AG08396 (cell line): ENCODE measurements at regions not wholly inside any gene's neighbourhood (a gene's known extent, or its start where the extent isn't known, plus 50 kb on each side); places are given as distances from the start of the nearest gene placed in this dataset.
"Not testable (repeated sequence)": the region's sequence is repeated elsewhere in the genome, so short reads cannot be mapped to it uniquely, and the experiment has no call there.

Experiments used
- DNase-seq: peaks from one replicate; pipeline ENCODE4 v3.0.0; 2012; ENCODE audit warnings: low spot score, mixed read lengths

DNA sequence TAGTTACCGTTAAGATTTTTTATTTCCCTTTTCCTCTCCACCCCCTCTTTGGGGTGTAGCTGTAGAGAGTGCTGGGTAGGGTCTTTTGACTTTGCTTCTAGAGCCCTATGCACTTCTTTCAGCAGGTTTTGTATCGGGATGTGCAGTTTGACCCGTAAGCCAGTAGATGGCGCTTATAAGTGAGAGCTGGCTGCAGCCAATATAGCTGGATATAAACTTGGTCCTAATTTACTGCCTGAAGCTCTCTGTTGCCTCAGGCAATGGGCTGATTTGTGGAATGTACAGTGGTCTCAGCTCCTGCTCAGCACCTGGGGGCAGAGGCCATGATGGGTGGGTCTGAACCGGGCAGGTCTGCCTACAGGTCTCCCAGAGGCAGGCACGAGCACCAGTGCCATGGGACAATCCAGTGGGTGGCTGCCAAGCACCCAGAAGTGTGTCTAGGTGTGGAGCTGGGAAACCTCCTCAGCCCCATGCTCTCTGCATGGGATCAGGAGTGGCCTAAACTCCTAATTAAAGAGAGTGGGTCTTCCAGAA is 146.5 kb downstream of the SPANXN1 start:
- no peak for DNase-seq

DNA sequence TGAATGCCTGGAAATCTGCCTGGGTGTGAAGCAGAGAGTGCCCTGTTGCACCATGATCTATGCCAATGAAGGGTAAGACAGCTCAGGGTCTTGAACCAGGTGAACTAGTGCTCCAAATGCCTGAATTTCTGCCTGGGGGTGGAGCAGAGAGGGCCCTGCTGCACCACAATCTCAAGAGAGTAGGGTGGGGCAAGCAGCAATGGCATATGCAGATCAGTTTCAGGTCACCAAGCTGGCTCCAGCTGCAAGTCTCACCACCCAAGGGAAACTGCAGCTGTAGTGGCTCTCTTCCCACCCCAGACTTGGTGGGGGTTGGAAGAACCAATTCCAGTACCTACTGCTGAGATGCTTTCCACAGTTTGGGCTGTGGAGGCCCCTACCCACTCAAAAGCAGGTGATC is 147.0 kb downstream of the SPANXN1 start:
- DNase-seq = no peak

DNA sequence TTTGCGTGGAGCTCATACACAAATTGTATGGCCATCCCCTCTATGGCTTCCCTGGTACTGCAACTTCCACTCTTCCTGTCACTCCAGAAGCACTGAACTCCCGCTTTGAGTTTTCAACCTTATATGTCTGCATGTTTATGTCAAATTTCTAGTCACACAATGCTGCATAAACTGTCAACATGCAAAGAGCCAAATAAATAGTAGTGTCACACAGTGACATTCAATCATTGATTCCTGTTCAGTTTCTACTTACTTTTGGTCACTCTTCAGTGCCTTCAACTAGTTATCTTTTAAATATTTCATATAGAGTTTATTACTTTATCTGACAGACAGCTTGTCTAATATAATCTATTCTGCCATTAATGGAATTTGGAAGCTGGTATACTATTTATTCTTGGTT is 149.3 kb downstream of the SPANXN1 start:
- no peak for DNase-seq

DNA sequence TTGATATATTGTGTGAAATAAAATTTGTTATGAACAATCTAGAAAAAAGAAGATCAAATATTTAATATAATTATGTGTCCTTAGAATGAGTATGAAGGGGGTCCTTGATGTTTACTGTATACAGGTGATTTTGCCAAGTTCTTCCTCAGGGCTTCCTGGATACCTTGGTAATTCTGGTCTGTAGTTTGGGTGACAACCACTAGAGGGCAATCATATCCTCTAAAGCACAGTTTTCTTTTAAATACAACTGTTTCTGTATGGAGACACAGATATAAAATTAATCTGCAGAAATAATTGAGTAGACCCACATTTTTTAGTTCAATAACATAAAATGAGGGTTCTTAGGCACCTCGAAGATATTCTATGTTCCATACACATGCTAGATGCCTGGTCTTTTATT is 157.7 kb downstream of the SPANXN1 start:
- DNase-seq = peak; percentile 16

DNA sequence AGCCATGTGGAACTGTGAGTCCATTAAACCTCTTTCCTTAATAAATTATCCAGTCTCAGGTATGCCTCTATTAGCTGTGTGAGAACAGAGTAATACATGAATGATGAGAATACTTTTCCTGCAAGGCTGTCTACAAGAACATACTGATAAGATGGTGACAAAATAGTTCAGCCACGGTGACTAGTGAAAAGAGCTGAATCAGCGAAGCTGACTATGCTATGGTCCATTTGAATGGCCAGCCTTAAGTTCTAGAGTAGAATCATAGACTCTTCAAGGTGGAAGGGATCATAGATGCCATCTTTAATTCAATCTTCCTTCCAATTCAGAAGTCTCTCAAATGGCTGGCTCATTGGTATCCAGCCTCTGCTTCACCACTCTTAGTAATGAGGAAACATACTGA is 163.3 kb downstream of the SPANXN1 start:
- DNase-seq = no peak

DNA sequence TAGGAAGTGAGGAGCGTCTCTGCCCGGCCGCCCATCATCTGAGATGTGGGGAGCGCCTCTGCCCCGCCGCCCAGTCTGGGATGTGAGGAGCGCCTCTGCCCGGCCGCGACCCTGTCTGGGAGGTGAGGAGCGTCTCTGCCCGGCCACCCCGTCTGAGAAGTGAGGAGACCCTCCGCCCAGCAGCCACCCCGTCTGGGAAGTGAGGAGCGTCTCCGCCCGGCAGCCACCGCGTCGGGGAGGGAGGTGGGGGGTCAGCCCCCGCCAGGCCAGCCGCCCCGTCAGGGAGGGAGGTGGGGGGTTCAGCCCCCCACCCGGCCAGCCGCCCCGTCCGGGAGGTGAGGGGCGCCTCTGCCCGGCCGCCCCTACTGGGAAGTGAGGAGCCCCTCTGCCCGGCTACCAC is 188.9 kb downstream of the SPANXN1 start:
- not testable (repeated sequence) for DNase-seq

DNA sequence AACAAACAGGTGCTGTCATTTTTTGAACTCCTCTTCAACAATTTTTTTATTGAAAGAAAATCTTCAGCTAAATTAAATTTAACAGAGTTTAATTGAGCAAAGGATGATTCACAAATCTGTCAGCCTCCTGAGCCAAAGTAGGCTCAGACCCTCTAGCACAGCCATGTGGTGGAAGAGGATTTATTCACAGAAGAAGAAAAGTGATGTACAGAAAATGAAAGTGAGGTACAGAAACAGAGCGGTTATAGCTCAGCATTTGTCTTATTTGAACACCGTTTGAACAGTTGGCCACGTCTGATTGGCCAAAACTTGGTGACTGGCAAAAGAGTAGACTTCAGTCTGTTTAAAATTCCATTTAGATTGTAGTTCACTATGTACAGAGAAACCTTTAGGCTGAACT is 217.3 kb downstream of the SPANXN1 start:
- no peak for DNase-seq

DNA sequence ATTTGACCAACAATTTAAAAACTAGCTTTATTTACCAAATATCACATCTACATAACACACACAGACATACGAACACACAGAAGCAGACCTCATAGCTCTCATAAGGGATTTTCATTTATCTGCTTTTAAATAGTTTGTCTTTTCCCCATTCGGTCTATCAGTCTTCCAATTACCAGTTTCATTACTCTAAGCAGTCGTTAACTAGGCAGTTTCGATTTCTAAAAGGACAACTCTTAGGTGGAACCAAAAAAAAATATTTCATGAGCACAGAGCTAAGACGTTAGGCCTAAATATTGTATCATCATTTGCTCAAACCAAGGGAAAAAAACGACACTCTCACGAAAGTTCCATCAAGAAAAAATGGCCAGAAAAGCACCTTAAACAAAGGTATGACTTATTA is 228.4 kb downstream of the SPANXN1 start:
- no peak for DNase-seq

DNA sequence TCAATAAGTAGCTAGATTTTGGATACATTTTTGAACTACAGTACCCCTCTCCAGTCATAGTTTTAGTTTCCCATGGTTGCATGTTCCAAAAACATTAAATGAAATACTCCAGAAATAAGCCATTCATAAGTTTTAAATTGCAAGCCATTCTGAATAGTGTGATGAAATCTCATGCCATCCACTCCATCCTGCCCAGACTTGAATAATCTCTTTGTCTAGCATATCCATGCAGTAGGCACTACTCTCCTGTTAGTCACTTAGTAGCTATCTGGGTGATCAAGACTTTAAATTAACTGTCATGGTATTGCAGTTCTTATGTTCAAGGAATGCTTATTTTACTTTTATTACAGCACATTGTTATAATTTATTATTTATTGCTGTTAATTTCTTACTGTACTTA is 237.4 kb downstream of the SPANXN1 start:
- DNase-seq = no peak

DNA sequence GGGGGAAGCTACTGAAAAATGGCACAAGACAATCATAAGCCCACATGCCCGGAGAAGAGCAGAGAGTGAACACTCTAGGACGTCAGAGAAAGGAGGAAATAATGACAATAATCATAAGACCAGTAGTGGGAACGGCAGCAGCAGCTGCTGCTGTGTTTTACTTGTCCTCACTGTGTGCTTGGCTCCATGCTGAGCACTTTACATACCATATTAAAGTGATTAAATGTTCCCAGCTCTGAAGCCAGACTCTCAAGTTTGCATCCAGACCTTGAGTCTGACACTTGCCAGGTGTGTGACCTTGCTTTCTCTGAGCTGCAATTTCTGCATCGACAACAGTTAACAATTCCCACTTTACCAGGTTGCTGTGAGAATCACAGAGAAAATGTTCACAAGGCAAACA is 255.4 kb downstream of the SPANXN1 start:
- no peak for DNase-seq

DNA sequence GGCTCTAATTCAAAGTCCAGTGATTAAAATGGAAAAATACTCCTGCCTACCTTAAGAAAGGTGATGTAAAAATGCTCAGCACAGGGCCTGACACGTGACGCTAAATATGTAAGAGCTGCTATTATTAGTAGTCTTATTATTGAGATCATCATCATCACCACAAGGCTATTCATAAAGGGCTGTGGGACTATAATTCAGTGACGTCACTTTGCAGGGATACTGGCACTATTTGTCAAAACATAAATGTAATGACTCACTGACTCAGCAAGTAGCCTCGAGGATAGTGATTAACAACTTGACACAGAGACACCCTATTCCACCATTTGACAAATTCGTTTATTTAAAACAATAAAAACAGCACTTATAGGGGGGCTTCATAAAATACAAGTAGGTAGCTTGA is 258.9 kb downstream of the SPANXN1 start:
- no peak for DNase-seq

DNA sequence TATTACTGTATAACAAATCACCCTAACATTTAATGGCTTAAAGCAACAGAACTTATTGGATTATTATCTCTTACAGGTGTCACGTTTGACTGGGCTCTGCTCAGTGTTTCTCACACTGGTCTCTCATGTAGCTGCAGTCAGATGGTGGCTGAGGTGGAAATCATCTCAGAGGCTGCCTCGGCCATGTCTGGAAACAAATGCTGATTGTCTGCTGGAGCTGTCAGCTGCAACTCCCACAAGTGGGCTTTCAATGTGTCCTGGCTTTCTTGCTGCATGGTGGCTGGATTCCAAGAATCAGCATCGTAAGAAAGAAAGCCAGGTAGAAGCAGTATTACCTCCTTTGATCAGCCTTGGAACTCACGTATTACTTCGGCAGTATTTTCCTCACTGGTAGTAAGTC is 277.6 kb downstream of the SPANXN1 start:
- no peak for DNase-seq

DNA sequence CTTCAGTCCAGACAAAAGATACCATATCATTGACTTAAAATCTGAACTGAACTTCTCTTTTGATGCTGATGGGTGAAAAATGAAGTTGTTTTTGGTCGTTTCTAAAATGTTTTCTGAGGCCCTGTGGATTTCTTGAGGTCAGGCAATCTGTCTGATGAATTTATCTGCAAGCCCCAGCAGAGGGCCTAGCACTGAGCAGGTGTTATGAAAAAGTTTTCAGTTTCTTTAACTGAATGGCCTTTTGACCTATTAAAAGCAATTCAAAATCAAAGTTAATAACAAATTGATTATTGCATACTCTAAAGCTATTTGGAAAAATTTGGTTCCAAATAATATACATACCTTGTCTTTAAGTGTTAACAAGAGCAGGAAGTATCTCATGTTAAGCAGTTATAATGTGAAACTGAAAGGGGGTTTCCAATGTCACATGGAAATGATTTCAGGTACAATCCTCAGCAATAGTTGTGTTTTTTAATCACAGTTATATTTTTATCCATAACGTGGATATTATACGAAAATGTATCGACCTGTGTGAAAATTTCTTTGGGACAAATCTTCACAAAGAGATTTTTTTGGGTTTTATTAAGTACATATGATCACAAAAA is 285.0 kb downstream of the SPANXN1 start:
- no peak for DNase-seq

DNA sequence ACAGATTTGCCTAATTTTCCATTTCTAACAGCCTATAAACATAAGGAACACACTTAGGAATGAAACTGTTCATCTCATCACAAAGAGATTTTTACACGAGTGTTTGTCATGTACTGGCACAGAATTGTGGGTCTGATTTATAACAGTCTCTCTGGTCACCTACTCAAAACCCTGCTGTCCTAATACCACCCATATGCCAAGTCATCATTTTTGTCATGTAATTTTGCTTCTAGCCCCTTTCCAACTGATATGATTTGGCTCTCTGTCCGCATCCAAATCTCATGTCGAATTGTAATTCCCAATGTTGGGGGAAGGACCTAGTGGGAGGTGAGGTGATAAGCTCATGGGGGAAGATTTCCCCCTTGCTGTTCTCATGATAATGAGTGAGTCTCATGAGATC is 284.1 kb upstream of the SLITRK2 start:
- DNase-seq = no peak

DNA sequence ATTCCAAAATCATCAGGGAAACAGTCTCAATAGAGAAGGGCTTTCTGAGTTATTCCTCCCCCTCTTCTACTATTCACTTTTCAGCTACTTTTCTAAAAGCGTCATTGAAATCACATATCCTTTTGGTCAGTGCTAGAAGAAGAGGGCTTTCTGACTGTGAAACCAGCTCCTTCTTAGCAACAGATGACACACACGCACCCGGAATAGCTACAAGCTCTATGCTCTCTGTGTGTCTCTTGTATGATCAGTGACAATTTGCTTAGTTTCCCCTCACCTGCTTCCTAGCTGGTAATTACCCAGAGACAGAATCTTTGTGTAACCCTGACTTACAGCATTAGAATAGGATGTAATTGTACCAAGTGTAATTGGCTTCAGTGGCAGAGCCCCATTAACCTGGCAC is 268.1 kb upstream of the SLITRK2 start:
- DNase-seq = no peak

DNA sequence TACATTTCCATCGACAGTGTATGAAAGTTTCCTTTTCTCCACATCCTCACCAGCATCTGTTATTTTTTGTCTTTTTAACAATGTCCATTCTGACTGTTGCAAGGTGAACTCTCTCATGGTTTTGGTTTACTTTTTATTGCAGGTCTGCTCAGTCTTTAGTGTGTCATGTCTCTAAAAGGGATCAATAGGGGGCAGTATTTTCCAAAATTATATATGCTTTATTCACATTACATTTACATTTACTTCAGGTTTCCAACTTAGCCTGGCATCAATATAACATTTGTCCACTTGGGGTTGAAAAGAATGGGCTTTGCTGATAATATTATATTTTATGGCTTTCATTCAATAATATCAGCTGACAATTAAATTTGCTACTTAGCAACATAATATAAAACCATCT is 265.0 kb upstream of the SLITRK2 start:
- no peak for DNase-seq

DNA sequence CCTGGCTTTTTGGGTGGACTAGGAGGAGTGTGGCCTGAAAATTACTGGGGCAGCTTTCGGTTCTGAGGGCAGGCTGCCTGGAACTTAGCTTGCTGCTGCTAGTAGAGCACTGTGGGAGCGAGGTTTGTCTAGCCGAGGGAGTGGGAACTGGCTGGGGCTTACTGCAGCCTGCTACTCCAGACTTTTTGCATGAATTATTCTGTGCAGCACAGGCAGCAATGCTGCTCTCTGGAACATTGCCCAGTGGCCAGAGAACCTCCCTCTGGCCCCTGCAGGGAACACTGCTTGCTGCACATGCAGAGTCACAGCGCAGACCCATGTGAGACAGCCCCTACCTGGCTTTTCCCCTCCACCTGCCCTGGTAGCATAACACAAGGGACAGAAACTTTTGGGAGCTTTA is 263.9 kb upstream of the SLITRK2 start:
- no peak for DNase-seq

DNA sequence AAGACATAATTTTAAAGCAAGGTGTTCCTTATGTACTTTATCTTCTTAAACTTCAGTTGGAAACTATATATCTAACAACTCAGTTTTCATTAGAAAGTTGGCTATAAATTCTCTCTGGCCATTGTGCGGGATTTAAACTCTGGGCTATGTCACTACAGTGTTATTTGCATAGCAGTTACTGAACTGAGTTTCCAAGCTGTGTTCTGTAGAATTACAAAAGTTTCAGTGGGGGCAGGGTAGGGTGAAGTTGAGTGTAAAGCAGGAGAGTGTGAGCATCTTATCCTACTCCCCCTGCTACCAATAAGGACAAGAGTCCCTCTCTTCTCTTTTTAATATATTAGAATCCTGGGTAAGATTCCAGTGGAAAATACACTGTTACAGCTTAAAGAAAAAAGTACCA is 254.5 kb upstream of the SLITRK2 start:
- DNase-seq = no peak

DNA sequence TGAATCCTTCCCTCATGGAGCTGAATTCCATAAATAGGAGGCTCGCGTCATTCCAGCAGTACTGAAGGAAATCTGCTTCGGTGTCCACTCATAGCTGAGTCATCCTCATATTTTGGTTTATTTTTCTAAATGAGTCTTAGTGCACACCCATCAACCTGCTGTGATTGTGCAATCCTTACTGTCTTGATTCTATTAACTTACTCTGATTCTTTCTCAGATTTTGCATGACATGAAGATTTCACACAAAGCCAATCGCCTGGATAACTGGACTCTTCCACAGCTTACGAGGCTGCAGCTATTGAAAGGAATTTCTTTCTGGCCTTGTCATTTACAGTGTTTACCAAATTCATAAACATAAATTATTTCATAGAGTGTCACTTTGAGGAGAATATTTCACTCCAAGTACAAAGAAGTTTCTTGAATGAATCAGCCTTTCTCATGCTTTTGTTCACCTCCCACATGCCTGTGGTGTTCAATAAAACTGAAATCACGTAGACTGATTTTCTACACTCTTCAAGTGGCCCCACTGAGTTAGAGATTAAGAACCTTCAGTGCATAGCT is 207.6 kb upstream of the SLITRK2 start:
- DNase-seq = peak; percentile 23

DNA sequence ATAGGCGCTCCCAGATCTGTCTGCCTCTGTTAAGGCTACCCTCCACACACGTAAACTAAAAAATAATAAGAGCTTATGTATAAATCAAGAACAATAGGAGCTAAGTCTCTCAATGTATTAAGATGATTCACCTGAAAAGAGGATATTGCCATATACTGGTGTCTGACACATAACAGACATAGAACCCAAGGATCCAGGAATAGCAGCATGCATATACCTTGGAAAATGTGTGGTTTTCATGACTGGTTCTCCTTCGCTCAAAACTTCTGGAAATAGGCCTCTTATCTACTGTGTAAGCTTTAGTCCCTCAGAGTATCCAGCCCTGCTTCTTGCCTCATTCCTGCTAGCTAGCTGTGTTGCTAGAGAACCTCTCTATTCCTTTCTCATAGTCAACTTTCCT is 203.7 kb upstream of the SLITRK2 start:
- no peak for DNase-seq

DNA sequence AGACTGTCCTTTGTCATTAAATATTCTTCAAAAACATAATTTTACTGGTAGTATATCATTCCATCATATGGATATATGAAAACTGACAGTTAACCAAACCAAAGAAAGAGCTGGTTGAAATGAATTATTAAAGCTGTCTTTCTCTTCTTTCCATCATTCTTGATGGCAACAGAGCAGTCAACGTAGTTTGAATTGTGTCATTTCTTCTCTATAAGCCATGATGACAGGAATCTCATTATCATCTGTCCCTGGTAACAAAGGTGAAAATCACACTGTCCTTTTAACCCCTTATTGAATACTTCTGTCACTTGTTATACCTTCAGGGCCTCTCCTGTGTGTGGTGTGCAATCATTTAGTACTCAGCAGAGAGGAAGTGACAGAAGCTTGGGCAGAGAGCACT is 197.0 kb upstream of the SLITRK2 start:
- DNase-seq = no peak

DNA sequence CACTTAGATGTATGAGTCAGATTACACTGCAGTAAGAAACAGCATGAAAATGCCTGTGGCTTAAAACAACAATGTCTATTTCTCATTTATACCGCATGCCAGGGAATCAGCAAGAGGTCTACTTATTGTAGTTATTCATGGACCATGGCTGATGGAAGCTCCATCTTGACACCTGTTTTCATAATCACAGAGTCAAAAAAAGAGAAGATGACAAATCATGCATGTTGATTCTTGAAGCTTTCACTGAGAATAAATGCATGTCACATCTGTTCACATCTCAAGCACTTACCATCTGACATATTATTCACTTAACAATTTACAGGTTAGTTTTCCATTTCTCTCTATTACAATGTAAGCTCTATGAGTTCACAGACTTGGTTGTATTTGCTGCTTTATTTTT is 194.2 kb upstream of the SLITRK2 start:
- no peak for DNase-seq

DNA sequence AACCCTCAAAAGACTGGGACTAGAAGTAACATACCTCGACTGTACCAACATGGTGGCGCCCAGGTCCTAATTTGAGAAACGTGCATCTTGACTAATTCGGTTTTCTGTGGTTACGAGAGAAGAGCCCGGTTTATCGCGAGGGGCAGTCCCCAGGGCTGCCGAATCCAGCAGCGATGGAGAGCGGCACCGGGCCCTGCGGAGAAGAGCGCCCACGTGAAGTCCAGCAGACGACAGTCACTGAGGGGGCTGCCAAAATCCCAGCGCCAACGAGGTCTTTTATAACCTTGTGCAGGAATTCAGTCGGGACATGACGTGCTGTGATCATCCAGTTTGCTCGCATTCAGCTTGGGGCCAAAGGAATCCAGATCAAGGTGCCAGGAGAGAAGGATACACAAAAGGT is 187.5 kb upstream of the SLITRK2 start:
- DNase-seq = no peak

DNA sequence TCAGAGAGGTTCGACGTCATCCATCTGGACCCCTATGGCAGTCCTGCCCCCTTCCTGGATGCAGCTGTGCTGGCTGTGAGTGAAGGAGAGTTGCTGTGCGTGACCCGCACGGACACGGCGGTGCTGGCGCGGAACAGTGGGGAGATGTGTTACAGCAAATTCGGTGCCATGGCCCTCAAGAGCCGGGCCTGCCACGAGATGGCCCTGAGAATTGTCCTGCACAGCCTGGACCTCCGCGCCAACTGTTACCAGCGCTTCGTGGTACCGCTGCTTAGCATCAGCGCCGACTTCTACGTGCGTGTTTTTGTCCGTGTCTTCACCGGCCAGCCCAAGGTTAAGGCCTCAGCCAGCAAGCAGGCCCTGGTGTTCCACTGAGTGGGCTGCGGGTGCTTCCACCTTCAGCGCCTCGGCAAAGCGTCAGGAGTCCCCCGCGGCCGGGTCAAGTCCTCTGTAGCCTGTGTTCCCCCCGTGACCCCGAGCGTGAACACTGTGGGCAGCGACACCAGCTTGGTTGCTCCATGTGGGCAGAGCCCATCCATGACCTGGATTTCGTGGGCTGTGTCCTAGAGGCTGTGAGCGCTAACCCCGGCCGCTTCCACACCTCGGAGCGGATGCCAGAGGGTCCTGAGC is 186.7 kb upstream of the SLITRK2 start:
- no peak for DNase-seq
